Activated CD8-positive, alpha-beta memory T cell treated with anti-CD3 and anti-CD28 coated beads for 24 hours (primary cell): ENCODE measurements at regions not wholly inside any gene's neighbourhood (a gene's known extent, or its start where the extent isn't known, plus 50 kb on each side); places are given as distances from the start of the nearest gene placed in this dataset.

ENCODE experiments used
- DNase-seq: peaks from one replicate; pipeline ENCODE4 v3.0.0-alpha.2; 2020

- DNase-seq = no peak
These were observed 114.3 kb upstream of the DAP start for GRCh38 chr5:10875201-10875768.

DNA sequence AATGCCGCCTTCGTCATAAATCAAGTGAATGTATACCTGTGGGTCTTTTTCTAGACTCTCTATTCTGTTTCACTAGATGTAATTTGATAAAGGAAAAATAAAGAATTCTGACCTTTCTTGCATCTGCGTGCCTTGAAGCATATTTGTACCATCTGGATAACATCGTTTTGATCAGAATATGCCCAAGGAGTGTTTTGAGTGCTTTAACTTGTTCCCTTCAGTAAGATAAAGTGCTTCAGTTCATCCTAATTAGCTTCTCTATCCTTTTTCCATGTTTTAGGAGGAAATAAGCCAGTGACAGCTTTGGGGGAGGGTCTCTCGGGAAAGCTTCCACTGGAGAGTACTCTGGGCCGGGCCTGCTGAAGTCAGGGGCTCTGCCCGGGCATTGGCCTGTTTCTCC lies 113.5 kb upstream of the DAP start:
- DNase-seq = no peak

DNA sequence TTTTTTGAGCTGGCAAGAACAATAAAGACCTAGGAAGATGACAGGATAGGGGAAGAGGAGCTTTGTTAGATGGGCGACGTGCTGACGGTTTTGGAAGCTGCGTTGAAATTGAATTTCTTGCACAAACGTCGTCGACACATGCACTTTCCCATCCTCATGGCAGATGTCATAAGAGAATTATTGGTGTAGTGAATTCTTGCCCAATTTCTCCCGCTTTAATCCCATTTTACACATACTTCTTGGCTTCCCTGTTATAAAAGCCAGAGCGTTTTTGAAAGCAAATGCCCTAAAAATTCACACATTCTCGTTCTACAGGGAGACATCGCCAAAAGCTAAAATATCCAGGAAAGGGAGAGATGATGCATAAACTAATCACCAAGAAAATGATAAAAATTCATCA lies 109.8 kb upstream of the DAP start:
- no peak for DNase-seq

- DNase-seq = no peak
These were observed 107.9 kb upstream of the DAP start for GRCh38 chr5:10868956-10869355.

GRCh38 chr5:10867389-10868303 lies 106.6 kb upstream of the DAP start:
- no peak for DNase-seq

- no peak for DNase-seq
These were observed 105.9 kb upstream of the DAP start for GRCh38 chr5:10866913-10867312.

DNA sequence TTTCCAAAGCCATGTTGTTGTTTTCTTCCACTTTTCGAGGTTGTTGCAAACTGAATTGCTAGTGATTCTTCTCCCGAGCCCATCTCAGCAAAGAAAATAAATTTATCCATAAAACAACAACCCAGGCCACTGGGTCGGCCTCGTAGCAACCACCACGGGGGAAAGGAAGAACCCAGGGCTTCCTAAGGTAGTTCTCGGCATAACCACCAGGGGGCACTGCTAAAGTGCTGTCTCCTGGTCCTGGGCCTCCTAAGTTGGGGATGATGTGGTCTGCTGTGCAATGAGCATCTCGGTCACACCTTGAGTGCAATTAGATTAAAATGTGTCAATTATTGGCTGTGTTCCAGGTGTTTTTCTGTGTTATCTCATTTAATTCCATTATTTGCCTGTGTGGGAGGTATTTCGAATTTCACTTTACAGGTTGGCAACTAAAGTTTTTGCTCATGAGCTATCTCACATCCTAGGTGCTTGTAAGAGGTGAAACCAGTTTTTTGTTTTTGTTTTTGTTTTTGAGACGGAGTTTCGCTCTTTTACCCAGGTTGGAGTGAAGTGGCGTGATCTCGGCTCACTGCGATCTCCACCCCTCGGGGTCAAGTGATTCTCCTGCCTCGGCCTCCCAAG lies 102.8 kb upstream of the DAP start:
- peak; percentile 80 for DNase-seq

DNA sequence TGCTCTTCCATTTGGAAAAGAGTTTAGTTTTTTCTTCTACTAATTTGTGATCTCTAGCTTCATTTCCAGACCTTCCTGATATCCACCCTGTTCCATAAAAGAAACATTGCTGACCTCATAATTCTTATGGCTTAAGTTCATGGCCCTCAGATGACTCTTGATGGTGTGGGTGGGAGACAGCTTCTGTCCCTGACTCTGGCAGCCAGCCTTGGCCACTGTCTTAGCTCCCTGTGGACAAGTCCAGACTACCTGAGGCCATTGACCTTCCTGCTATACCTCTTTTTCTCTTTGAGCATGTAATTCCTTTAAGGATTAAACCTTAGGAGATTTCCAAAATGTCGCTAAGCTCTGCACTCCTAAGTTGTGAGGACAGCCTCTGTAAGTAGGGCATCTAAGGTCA lies 101.1 kb upstream of the DAP start:
- DNase-seq = no peak

DNA sequence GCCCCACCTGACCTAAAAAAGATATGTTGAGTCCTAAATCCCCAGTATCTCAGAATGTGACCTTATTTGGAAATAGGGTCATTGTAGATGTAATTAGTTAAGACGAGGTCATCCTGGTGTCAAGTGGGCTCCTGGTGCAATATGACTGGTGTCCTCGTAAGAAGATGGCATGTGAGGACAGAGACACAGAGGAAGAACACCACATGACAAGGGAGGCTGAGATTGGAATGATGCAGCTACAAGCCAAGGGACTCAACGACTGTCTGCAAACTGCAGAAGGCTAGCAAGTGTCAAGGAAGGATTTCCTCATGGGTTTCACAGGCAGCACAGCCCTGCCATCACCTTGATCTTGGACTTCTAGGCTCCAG lies 100.4 kb upstream of the DAP start:
- no peak for DNase-seq

DNA sequence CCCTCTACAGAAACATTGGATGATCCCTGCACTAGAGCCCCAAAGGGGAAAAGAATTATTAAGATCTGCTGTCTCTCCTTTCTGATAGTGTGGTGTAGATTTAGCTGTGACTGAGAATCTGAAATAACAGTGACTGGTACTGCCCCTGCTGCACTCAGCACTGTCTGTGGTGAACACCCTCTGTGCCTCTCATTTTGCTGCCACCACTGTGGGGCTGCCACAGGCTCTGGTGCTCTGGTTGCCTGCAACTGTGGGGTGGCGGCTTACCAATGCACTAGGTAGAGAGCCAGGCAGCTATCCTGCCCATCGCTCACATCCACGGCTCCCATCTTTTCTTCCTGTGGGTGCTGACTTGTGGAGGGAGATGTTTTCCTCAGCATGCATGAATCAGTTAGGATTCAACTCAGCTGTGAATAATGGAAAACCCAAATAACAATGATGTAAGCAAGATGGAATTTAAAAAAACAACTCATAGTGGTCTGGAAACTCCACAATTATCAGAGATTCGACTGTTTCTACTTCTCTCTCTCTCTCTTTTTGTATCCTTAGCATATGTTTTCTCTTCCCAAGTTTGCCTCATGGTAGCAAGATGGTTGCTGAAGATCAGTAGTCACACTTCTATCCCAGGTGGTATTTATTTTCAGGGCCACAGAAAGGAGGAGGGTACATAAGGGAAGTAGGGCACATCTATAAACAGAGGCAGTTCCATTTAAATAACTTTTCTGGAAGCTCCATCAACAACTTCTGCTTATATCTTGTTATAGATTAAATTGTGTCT lies 99.8 kb upstream of the DAP start:
- DNase-seq = no peak

DNA sequence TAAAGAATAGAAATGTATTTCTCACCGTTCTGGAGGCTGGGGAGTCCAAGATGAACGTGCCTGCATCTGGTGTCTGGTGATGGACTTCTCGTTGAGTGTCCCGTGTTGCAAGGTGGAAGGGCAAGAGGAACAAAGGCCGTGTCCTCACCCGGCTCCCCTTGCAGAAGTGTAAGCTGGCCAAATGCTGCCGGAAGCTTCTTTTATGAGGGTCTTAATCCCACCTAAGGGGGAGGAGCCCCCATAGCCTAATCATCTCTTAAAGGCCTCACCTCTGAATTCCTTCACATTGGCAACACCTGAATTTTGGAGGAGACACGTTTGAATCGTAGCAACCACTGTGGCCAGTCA lies 99.1 kb upstream of the DAP start:
- no peak for DNase-seq

GRCh38 chr5:10859393-10860195 lies 98.6 kb upstream of the DAP start:
- DNase-seq = no peak

- no peak for DNase-seq
These were observed 97.9 kb upstream of the DAP start for GRCh38 chr5:10858945-10859344.

DNA sequence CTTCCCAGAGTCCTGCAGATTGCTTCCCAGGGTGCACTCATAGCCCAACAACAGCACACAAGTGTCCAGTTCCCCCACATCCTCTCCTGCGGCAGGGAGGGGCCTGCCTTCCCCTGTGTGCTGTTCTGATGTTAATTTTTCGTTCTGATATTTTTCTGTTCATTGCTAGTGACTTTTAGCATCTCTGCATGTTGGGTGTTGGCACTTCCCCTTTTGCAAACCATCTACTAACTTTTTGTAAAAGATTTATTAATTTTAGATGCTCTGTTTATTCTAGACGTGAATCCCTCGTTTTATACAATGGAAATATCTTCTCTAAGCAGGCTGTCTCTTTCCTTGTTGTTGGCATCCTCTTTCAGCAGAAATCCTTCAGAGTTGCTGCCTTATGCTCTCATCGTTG lies 97.3 kb upstream of the DAP start:
- no peak for DNase-seq

DNA sequence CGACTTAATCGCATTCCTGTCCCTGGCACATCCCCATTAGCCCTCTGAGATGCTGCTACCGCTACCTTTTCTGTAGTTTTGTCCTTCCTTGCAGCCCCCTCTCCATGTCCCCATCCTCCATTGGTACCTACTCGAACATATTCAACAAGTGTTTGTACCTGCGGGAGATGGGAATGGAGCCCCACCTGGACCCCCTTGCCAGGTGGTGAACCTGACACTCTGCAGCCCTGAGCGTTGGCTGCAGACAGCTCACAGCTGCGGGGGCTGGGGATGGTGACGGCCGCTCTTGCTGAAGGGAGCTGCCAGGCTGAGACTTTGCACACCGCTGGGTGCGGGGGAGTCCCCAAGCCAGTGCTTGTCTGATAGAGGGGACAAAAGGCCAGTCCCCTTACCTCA lies 96.3 kb upstream of the DAP start:
- no peak for DNase-seq

- peak; percentile 66 for DNase-seq
These were observed 95.8 kb upstream of the DAP start for GRCh38 chr5:10856683-10857337.

- DNase-seq = no peak
These were observed 95.0 kb upstream of the DAP start for GRCh38 chr5:10856071-10856470.

- no peak for DNase-seq
These were observed 93.7 kb upstream of the DAP start for GRCh38 chr5:10854506-10855277.

GRCh38 chr5:10853154-10853553 lies 92.1 kb upstream of the DAP start:
- no peak for DNase-seq

GRCh38 chr5:10849278-10849677 lies 88.2 kb upstream of the DAP start:
- DNase-seq = no peak

DNA sequence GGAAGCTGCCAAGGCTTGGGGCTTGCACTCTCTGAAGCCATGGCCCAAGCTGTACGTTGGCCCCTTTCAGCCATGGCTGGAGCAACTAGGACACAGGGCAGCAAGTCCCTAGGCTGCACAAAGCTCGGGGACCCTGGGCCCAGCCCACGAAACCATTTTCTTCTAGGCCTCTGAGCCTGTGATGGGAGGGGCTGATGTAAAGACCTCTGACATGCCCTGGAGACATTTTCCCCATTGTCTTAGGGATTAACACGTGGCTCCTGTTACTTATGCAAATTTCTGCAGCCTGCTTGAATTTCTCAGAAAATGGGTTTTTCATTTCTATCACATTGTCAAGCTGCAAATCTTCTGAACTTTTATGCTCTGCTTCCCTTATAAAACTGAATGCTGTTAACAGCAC lies 83.0 kb upstream of the DAP start:
- no peak for DNase-seq
